Tibial nerve (tissue), 4 donors: ENCODE measurements at regions not wholly inside any gene's neighbourhood (a gene's known extent, or its start where the extent isn't known, plus 50 kb on each side); places are given as distances from the start of the nearest gene placed in this dataset.

Experiments used
- CTCF ChIP-seq, 5 experiments: fragments of 200-600 bp in 3 of 5; fragments of 450-650 bp in 2 of 5; sonication (generic) in 3 of 5; IDR thresholded peaks; one replicate each; pipeline ENCODE4 v1.5.1; 2016 to 2019; ENCODE audit warnings: antibody characterized with exemption in 5 of 5, mild to moderate bottlenecking in 3 of 5, moderate library complexity in 2 of 5
- EP300 ChIP-seq, 2 donors: sonication (generic); formaldehyde crosslinking; IDR thresholded peaks; one replicate each; pipeline ENCODE4 v1.6.1; 2017; ENCODE audit warnings: antibody characterized with exemption in 2 of 2, mild to moderate bottlenecking in 1 of 2
- POLR2A ChIP-seq, 2 donors: fragments of 450-650 bp; IDR thresholded peaks; one replicate each; pipeline ENCODE4 v1.6.1; 2017; ENCODE audit warnings: antibody characterized with exemption in 2 of 2, mild to moderate bottlenecking in 2 of 2, moderate library complexity in 2 of 2

GRCh38 chr4:152109531-152110509, 349.0 kb upstream of the GATB start:
- TF ChIP-seq POLR2A (IDR thresholded peaks at IDR 0.05), result no peak
- no peak for TF ChIP-seq CTCF (IDR thresholded peaks at IDR 0.05)
- TF ChIP-seq EP300 (IDR thresholded peaks at IDR 0.05), result no peak
